AG09309 (cell line): ENCODE measurements at regions not wholly inside any gene's neighbourhood (a gene's known extent, or its start where the extent isn't known, plus 50 kb on each side); places are given as distances from the start of the nearest gene placed in this dataset.
"Not testable (repeated sequence)": the region's sequence is repeated elsewhere in the genome, so short reads cannot be mapped to it uniquely, and the experiment has no call there.

Source experiments
- DNase-seq: peaks from one replicate; pipeline ENCODE4 v3.0.0-alpha.2; 2010; ENCODE audit warnings: low read depth
- H3K4me3 ChIP-seq: 2 replicates; pipeline ENCODE4 v1.5.1; 2011; ENCODE audit warnings: mild to moderate bottlenecking, low read depth, low read length, moderate library complexity; ENCODE audit not compliant: control insufficient read depth
- TF ChIP-seq, protein P1 (sequence below): IDR thresholded peaks from 2 replicates; pipeline ENCODE4 v1.5.1; 2011; ENCODE audit warnings: mild to moderate bottlenecking, low read depth, low read length, inconsistent platforms; ENCODE audit not compliant: insufficient read depth, control insufficient read depth; ENCODE audit errors: missing control alignments

DNA sequence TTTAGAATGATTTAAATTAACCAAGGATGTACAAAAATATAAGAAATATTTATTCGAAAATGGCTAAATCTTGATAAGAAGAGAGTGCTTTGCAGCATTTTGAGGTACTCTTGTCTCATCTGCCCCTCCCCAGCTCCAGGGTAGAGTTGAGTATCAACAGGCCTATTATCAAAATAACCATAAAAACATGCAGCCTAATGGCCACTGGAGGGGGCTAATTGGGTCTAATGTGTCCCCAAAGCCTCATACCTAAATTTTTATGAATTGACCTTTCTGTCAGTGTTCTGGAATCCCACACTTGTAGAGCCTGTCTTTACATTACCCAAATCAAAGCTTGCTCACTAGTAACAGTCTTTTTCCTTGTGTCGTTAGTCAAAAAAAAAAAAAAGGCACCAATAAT lies 544.9 kb upstream of the CPXCR1 start:
- no peak for DNase-seq

GRCh38 chrX:88244066-88244465 lies 503.0 kb upstream of the CPXCR1 start:
- no peak for DNase-seq
- H3K4me3 ChIP-seq = no peak overlapping the region
- TF ChIP-seq, protein P1, sequence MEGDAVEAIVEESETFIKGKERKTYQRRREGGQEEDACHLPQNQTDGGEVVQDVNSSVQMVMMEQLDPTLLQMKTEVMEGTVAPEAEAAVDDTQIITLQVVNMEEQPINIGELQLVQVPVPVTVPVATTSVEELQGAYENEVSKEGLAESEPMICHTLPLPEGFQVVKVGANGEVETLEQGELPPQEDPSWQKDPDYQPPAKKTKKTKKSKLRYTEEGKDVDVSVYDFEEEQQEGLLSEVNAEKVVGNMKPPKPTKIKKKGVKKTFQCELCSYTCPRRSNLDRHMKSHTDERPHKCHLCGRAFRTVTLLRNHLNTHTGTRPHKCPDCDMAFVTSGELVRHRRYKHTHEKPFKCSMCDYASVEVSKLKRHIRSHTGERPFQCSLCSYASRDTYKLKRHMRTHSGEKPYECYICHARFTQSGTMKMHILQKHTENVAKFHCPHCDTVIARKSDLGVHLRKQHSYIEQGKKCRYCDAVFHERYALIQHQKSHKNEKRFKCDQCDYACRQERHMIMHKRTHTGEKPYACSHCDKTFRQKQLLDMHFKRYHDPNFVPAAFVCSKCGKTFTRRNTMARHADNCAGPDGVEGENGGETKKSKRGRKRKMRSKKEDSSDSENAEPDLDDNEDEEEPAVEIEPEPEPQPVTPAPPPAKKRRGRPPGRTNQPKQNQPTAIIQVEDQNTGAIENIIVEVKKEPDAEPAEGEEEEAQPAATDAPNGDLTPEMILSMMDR = no peak

More for the DNA sequence above, 544.9 kb upstream of the CPXCR1 start:
- TF ChIP-seq, protein P1 = no peak
- H3K4me3 ChIP-seq = no peak overlapping the region

GRCh38 chrX:88284844-88285243 lies 462.2 kb upstream of the CPXCR1 start:
- DNase-seq = no peak
- no peak overlapping the region for H3K4me3 ChIP-seq
- TF ChIP-seq, protein P1 = no peak

GRCh38 chrX:88313972-88314371 lies 433.1 kb upstream of the CPXCR1 start:
- not testable (repeated sequence) for DNase-seq, H3K4me3 ChIP-seq

- DNase-seq = no peak
- TF ChIP-seq, protein P1 = no peak
- H3K4me3 ChIP-seq = no peak overlapping the region
These were observed 421.4 kb upstream of the CPXCR1 start for GRCh38 chrX:88325634-88326033.

- TF ChIP-seq, protein P1 = no peak
- no peak for DNase-seq
- H3K4me3 ChIP-seq = no peak overlapping the region
These were observed 391.8 kb upstream of the CPXCR1 start for GRCh38 chrX:88355252-88355651.

- TF ChIP-seq, protein P1 = no peak
- H3K4me3 ChIP-seq = no peak overlapping the region
- no peak for DNase-seq
These were observed 380.7 kb upstream of the CPXCR1 start for GRCh38 chrX:88366314-88366713.

- DNase-seq = no peak
- TF ChIP-seq, protein P1 = no peak
- H3K4me3 ChIP-seq = no peak overlapping the region
These were observed 368.6 kb upstream of the CPXCR1 start for GRCh38 chrX:88378406-88378805.
